Muscle of leg (tissue), 3 donors: ENCODE measurements at regions not wholly inside any gene's neighbourhood (a gene's known extent, or its start where the extent isn't known, plus 50 kb on each side); places are given as distances from the start of the nearest gene placed in this dataset.

Experiments
- DNase-seq: peaks from one replicate; pipeline ENCODE4 v3.0.0; 2013
- H3K27ac ChIP-seq: one replicate; pipeline ENCODE4 v1.5.1; 2013; ENCODE audit warnings: mild to moderate bottlenecking, low read length, control low read depth
- H3K27me3 ChIP-seq: one replicate; pipeline ENCODE4 v1.6.1; 2013; ENCODE audit warnings: low read length; ENCODE audit not compliant: control insufficient read depth, insufficient read depth
- H3K36me3 ChIP-seq: one replicate; pipeline ENCODE4 v1.6.1; 2013; ENCODE audit warnings: low read length; ENCODE audit not compliant: control insufficient read depth, insufficient read depth
- H3K4me1 ChIP-seq: one replicate; pipeline ENCODE4 v1.6.1; 2013; ENCODE audit warnings: low read length; ENCODE audit not compliant: control insufficient read depth, insufficient read depth
- H3K4me3 ChIP-seq: one replicate; pipeline ENCODE4 v1.5.1; 2013; ENCODE audit warnings: low read length, control low read depth
- H3K9me3 ChIP-seq: replicated peaks from 2 replicates; pipeline ENCODE4 v1.6.1; 2013; ENCODE audit warnings: low read depth, low read length; ENCODE audit not compliant: control insufficient read depth
- WGBS: methylation state at CpG from one replicate; pipeline ENCODE4 v1.1.5; 2013; ENCODE audit warnings: missing lambda C conversion rate; ENCODE audit not compliant: insufficient coverage; 5-methylcytosine and 5-hydroxymethylcytosine counted together

- H3K36me3 ChIP-seq, result no peaks in the 10 kb centered on the region
- no CpG with 5 or more reads among the region's 3 CpGs for WGBS
- H3K27me3 ChIP-seq, result no peaks in the 10 kb centered on the region
- peaks cover 2% of the 10 kb centered on the region for H3K4me1 ChIP-seq
- no peak for DNase-seq
- H3K27ac ChIP-seq, result no peak overlapping the region
- H3K4me3 ChIP-seq, result no peak overlapping the region
- no peaks in the 10 kb centered on the region for H3K9me3 ChIP-seq
Measured at GRCh38 chr2:67256892-67257291, 140.2 kb upstream of the ETAA1 start.

GRCh38 chr2:67258122-67258521, 139.0 kb upstream of the ETAA1 start:
- Histone ChIP-seq H3K4me3 (no peak overlapping the region), H3K27ac (no peak overlapping the region), H3K27me3 (no peaks in the 10 kb centered on the region), H3K4me1 (peaks cover 2% of the 10 kb centered on the region), H3K36me3 (no peaks in the 10 kb centered on the region), H3K9me3 (no peaks in the 10 kb centered on the region)
- DNase-seq, result no peak
- WGBS, result no CpG with 5 or more reads among the region's 4 CpGs

- Histone ChIP-seq H3K9me3 (no peaks in the 10 kb centered on the region), H3K27ac (no peak overlapping the region), H3K27me3 (no peaks in the 10 kb centered on the region), H3K4me3 (no peak overlapping the region), H3K36me3 (no peaks in the 10 kb centered on the region), H3K4me1 (peaks cover 2% of the 10 kb centered on the region)
- WGBS, result no CpG with 5 or more reads among the region's 1 CpG
- DNase-seq, result no peak
Measured at GRCh38 chr2:67258831-67259230, 138.3 kb upstream of the ETAA1 start.

- Histone ChIP-seq H3K27ac (no peak overlapping the region), H3K4me1 (peaks cover 2% of the 10 kb centered on the region), H3K9me3 (no peaks in the 10 kb centered on the region), H3K27me3 (no peaks in the 10 kb centered on the region), H3K36me3 (no peaks in the 10 kb centered on the region), H3K4me3 (no peak overlapping the region)
- DNase-seq, result peak; percentile 83
- WGBS, result 10% methylated on average over 2 of the region's 5 CpGs
Measured at GRCh38 chr2:67259556-67260342, 137.4 kb upstream of the ETAA1 start.

- 40% methylated on average over 1 of the region's 16 CpGs for WGBS
- no peaks in the 10 kb centered on the region for H3K27me3 ChIP-seq
- H3K9me3 ChIP-seq, result no peaks in the 10 kb centered on the region
- peak; percentile 99 for DNase-seq
- peaks cover 2% of the 10 kb centered on the region for H3K4me1 ChIP-seq
- H3K27ac ChIP-seq, result peak overlapping the region; percentile 59
- H3K36me3 ChIP-seq, result no peaks in the 10 kb centered on the region
- H3K4me3 ChIP-seq, result no peak overlapping the region
Measured at GRCh38 chr2:67260343-67261277, 136.5 kb upstream of the ETAA1 start.

GRCh38 chr2:67267241-67267640, 129.9 kb upstream of the ETAA1 start:
- Histone ChIP-seq H3K4me3 (no peak overlapping the region), H3K36me3 (no peaks in the 10 kb centered on the region), H3K27me3 (no peaks in the 10 kb centered on the region), H3K4me1 (no peaks in the 10 kb centered on the region), H3K9me3 (no peaks in the 10 kb centered on the region), H3K27ac (no peak overlapping the region)
- 83% methylated on average over 4 of the region's 5 CpGs for WGBS
- DNase-seq, result no peak

- DNase-seq, result no peak
- Histone ChIP-seq H3K9me3 (no peaks in the 10 kb centered on the region), H3K4me3 (no peak overlapping the region), H3K4me1 (no peaks in the 10 kb centered on the region), H3K27ac (no peak overlapping the region), H3K36me3 (no peaks in the 10 kb centered on the region), H3K27me3 (no peaks in the 10 kb centered on the region)
- no CpG with 5 or more reads among the region's 2 CpGs for WGBS
Measured at GRCh38 chr2:67268797-67269196, 128.3 kb upstream of the ETAA1 start.

- DNase-seq, result no peak
- no peaks in the 10 kb centered on the region for H3K9me3 ChIP-seq
- H3K4me1 ChIP-seq, result no peaks in the 10 kb centered on the region
- H3K27ac ChIP-seq, result no peak overlapping the region
- H3K36me3 ChIP-seq, result no peaks in the 10 kb centered on the region
- no peaks in the 10 kb centered on the region for H3K27me3 ChIP-seq
- H3K4me3 ChIP-seq, result no peak overlapping the region
- no CpG with 5 or more reads among the region's 4 CpGs for WGBS
Measured at GRCh38 chr2:67272195-67272594, 124.9 kb upstream of the ETAA1 start.

- H3K4me3 ChIP-seq, result no peak overlapping the region
- H3K9me3 ChIP-seq, result no peaks in the 10 kb centered on the region
- H3K4me1 ChIP-seq, result peaks cover 3% of the 10 kb centered on the region
- DNase-seq, result no peak
- WGBS, result 56% methylated on average over 4 of the region's 7 CpGs
- no peaks in the 10 kb centered on the region for H3K27me3 ChIP-seq
- H3K36me3 ChIP-seq, result no peaks in the 10 kb centered on the region
- no peak overlapping the region for H3K27ac ChIP-seq
Measured at GRCh38 chr2:67277450-67277849, 119.7 kb upstream of the ETAA1 start.

- H3K36me3 ChIP-seq, result no peaks in the 10 kb centered on the region
Measured at GRCh38 chr2:67281101-67281500, 116.0 kb upstream of the ETAA1 start.

More at GRCh38 chr2:67281101-67281500, 116.0 kb upstream of the ETAA1 start:
- peak; percentile 71 for DNase-seq
- no peak overlapping the region for H3K27ac ChIP-seq
- H3K27me3 ChIP-seq, result no peaks in the 10 kb centered on the region
- H3K9me3 ChIP-seq, result no peaks in the 10 kb centered on the region
- no peak overlapping the region for H3K4me3 ChIP-seq
- peaks cover 3% of the 10 kb centered on the region for H3K4me1 ChIP-seq
- 40% methylated on average over 1 of the region's 2 CpGs for WGBS
